Naive thymus-derived CD8-positive, alpha-beta T cell (primary cell): ENCODE measurements at regions not wholly inside any gene's neighbourhood (a gene's known extent, or its start where the extent isn't known, plus 50 kb on each side); places are given as distances from the start of the nearest gene placed in this dataset.

Source experiments
- ATAC-seq, 2 donors: fragments of 150-1000 bp; cut with Tn5 transposase in 1 of 2; sonication (Bioruptor Pico), chemical (Tn5 transposase) in 1 of 2; 1 replicate in 1 of 2; 2 replicates in 1 of 2; pipeline ENCODE4 v1.10.0; 2021; ENCODE audit warnings: mild to moderate bottlenecking in 2 of 2, moderate library complexity in 2 of 2
- POLR2A ChIA-PET: fragments of 350-600 bp; sonication (Branson Sonifier 250); formaldehyde crosslinking; loops from one replicate; lab custom pipeline; 2021; ENCODE audit warnings: antibody characterized with exemption; lab: Charles Lee
- DNase-seq, 10 donors: peaks; one replicate each; pipeline versions ENCODE4 v3.0.0 to v3.0.0-alpha.2; 2020 to 2022
- H3K27ac Mint-ChIP-seq, 10 donors: one replicate each; pipeline ENCODE4 v1.8.0; 2020 to 2022; ENCODE audit warnings: mild to moderate bottlenecking in 10 of 10, mixed read lengths in 10 of 10, moderate library complexity in 4 of 10, inconsistent platforms in 1 of 10
- H3K27me3 Mint-ChIP-seq, 5 donors: one replicate each; pipeline ENCODE4 v1.8.0; 2021 to 2022; ENCODE audit warnings: mixed read lengths in 5 of 5
- H3K36me3 Mint-ChIP-seq, 3 donors: one replicate each; pipeline ENCODE4 v1.8.0; 2020 to 2022; ENCODE audit warnings: mixed read lengths in 3 of 3, mild to moderate bottlenecking in 2 of 3, inconsistent platforms in 1 of 3
- H3K4me1 Mint-ChIP-seq, 4 donors: one replicate each; pipeline ENCODE4 v1.8.0; 2021 to 2022; ENCODE audit warnings: mixed read lengths in 4 of 4
- H3K4me3 Mint-ChIP-seq, 10 donors: one replicate each; pipeline ENCODE4 v1.8.0; 2020 to 2022; ENCODE audit warnings: mild to moderate bottlenecking in 10 of 10, mixed read lengths in 10 of 10, moderate library complexity in 6 of 10, inconsistent platforms in 1 of 10
- H3K9me3 Mint-ChIP-seq, 9 donors: one replicate each; pipeline ENCODE4 v1.8.0; 2020 to 2022; ENCODE audit warnings: mixed read lengths in 9 of 9, mild to moderate bottlenecking in 3 of 9, inconsistent platforms in 1 of 9, moderate library complexity in 1 of 9

DNA sequence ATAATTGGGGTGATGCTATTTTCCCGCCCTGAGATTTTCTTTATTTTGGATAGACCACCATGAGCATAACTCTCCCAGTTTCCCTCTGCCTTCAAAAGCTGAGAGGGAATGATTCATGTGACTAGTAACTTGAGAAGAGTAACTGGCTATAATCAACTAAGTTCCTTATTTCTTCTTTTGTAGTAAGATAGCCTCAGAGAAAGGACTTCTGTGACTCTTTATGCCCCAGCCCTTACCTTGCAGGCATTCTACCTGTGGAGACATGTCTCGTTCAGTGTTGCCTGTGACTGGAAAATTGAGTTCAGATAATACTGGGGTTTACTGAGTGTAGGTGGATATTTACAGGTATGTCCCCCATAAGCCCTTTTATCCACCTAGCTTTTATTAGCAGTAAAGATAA is 715.4 kb upstream of the HS3ST1 start:
- H3K4me1 Mint-ChIP-seq, result no peaks in the 10 kb centered on the region
- no peaks in the 10 kb centered on the region for H3K36me3 Mint-ChIP-seq
- POLR2A ChIA-PET, result no interaction called here
- no peak overlapping the region for H3K27ac Mint-ChIP-seq
- H3K4me3 Mint-ChIP-seq, result no peak overlapping the region
- DNase-seq (no peak), ATAC-seq (no peak)
- peaks cover 0 to 14% (median 8%) of the 10 kb centered on the region in 9 donors for H3K9me3 Mint-ChIP-seq
- H3K27me3 Mint-ChIP-seq, result no peaks in the 10 kb centered on the region

- Mint-ChIP-seq H3K27me3 (no peaks in the 10 kb centered on the region), H3K4me1 (no peaks in the 10 kb centered on the region), H3K4me3 (no peak overlapping the region), H3K36me3 (no peaks in the 10 kb centered on the region), H3K27ac (no peak overlapping the region), H3K9me3 (peaks cover 0 to 20% (median 5%) of the 10 kb centered on the region in 9 donors)
- POLR2A ChIA-PET, result no interaction called here
- ATAC-seq (no peak), DNase-seq (no peak)
Measured at GRCh38 chr4:12140864-12141263, 712.2 kb upstream of the HS3ST1 start.

DNA sequence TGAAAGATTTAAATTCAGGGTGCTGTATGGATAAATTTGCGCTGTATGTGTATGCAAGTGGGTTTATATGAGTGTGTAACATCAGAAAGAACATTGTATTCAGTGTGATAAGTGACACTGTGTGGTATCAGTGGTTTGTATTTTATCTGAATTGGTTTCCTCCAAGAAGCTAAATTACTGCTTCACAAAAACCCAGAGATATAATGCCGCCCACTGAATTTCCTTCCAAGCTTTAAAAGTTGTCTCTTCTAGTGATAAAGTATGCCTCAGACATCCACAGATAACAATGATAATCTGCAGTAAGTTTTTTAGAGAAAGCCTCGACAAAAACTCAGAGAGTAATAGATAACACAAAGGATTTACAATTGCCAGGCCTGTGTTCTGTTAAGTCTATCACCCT is 710.6 kb upstream of the HS3ST1 start:
- no peak for ATAC-seq
- Mint-ChIP-seq H3K4me3 (no peak overlapping the region), H3K27ac (no peak overlapping the region), H3K4me1 (no peaks in the 10 kb centered on the region), H3K27me3 (no peaks in the 10 kb centered on the region), H3K9me3 (peaks cover 0 to 26% (median 8%) of the 10 kb centered on the region in 9 donors), H3K36me3 (no peaks in the 10 kb centered on the region)
- no peak for DNase-seq
- POLR2A ChIA-PET, result no interaction called here

DNA sequence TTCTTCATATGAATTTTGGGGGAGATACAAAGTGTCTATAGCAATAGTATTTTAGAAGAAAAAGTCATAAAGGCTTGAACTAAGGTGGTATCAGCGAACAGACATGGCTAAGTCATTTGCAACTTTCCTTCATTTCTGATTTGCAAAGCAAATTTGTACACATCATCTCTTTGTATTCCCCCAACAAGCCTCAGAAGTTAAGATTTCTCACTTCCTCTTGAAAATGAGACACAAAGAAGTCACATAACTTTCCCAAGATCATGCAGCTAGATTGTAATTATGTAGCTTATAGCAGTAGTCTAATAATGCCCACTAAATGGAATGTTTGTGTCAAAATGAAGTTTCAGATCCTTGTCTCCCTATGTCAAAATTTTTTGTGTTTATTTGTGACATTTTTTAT is 709.8 kb upstream of the HS3ST1 start:
- no peak for DNase-seq
- H3K9me3 Mint-ChIP-seq, result peaks cover 0 to 34% (median 13%) of the 10 kb centered on the region in 9 donors
- H3K4me3 Mint-ChIP-seq, result no peak overlapping the region
- H3K4me1 Mint-ChIP-seq, result no peaks in the 10 kb centered on the region
- no peaks in the 10 kb centered on the region for H3K27me3 Mint-ChIP-seq
- no peak for ATAC-seq
- H3K36me3 Mint-ChIP-seq, result peaks cover 0 to 1% (median 1%) of the 10 kb centered on the region in 3 donors
- no peak overlapping the region for H3K27ac Mint-ChIP-seq
- POLR2A ChIA-PET, result no interaction called here

DNA sequence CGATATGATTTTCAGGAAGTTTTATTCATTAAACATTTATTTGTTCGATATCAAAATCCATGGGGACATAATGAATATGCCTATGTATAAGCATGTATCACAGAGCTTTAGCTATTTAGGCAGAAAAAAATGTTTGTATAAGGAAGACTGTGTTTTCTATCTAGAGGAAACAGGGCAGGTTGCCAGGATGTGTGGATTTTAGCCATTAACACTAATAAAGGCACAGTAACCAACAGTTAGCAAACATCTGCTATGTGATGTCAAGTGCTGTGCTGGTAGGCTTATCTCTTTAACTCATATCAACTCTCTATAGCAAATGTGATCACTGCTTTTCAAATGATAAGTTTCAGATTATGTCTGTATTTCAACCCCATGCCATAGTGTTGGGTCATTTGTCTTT is 708.9 kb upstream of the HS3ST1 start:
- POLR2A ChIA-PET, result no interaction called here
- H3K9me3 Mint-ChIP-seq, result peaks cover 0 to 43% (median 18%) of the 10 kb centered on the region in 9 donors
- no peaks in the 10 kb centered on the region for H3K27me3 Mint-ChIP-seq
- no peak for DNase-seq
- H3K4me3 Mint-ChIP-seq, result no peak overlapping the region
- no peak overlapping the region for H3K27ac Mint-ChIP-seq
- peaks cover 0 to 8% (median 3%) of the 10 kb centered on the region in 3 donors for H3K36me3 Mint-ChIP-seq
- H3K4me1 Mint-ChIP-seq, result no peaks in the 10 kb centered on the region
- ATAC-seq, result no peak

DNA sequence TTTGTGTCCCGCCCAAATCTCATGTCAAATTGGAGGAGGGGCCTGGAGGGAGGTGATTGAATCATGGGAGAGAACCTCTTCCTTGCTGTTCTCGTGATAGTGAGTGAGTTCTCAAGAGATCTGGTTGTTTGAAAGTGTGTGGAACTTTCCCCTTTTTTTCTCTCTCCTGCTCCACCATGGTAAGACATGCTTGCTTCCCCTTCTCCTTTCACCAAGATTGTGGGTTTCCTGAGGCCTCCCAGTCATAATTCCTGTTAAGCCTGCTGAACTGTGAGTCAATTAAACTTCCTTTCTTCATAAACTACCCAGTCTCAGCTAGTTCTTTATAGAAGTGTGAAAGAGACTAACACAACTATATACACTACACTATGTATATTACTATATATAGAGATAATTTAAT is 697.8 kb upstream of the HS3ST1 start:
- ATAC-seq (no peak), DNase-seq (no peak)
- POLR2A ChIA-PET, result no interaction called here
- Mint-ChIP-seq H3K36me3 (peaks cover 0 to 4% (median 0%) of the 10 kb centered on the region in 3 donors), H3K27ac (no peak overlapping the region), H3K4me3 (no peak overlapping the region), H3K27me3 (peaks cover 0 to 2% (median 0%) of the 10 kb centered on the region in 5 donors), H3K9me3 (peaks cover 2 to 26% (median 10%) of the 10 kb centered on the region in 9 donors), H3K4me1 (no peaks in the 10 kb centered on the region)

- ATAC-seq, result no peak
- POLR2A ChIA-PET, result no interaction called here
- H3K27ac Mint-ChIP-seq, result no peak overlapping the region
- peaks cover 0 to 2% (median 0%) of the 10 kb centered on the region in 4 donors for H3K4me1 Mint-ChIP-seq
- H3K4me3 Mint-ChIP-seq, result no peak overlapping the region
- no peak for DNase-seq
- H3K36me3 Mint-ChIP-seq, result no peaks in the 10 kb centered on the region
- H3K27me3 Mint-ChIP-seq, result peaks cover 0 to 1% (median 0%) of the 10 kb centered on the region in 5 donors
- H3K9me3 Mint-ChIP-seq, result peaks cover 0 to 9% (median 3%) of the 10 kb centered on the region in 9 donors
Measured at GRCh38 chr4:12124138-12124537, 695.4 kb upstream of the HS3ST1 start.

DNA sequence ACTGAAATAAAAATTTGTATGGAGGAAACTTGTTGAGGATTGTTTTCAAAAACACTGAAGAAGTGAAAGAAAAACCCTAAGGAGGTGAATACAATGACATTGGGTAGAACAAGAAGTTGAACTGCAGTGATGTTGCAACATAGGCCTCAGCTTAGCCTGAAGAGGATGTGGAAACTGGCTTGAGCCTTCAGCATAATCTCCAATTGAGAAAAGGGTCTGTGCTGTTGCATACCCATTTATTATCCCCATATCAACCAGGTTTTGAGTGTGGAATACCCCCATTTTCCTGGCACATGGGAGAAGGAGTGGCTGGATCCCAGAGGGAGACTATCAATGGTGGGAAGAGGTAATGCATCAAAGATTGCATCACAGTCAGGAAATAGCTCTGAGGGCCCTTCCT is 695.0 kb upstream of the HS3ST1 start:
- H3K36me3 Mint-ChIP-seq, result no peaks in the 10 kb centered on the region
- H3K27me3 Mint-ChIP-seq, result peaks cover 0 to 1% (median 0%) of the 10 kb centered on the region in 5 donors
- peaks cover 0 to 2% (median 0%) of the 10 kb centered on the region in 4 donors for H3K4me1 Mint-ChIP-seq
- H3K4me3 Mint-ChIP-seq, result no peak overlapping the region
- DNase-seq (no peak), ATAC-seq (no peak)
- H3K9me3 Mint-ChIP-seq, result peaks cover 0 to 9% (median 3%) of the 10 kb centered on the region in 9 donors
- H3K27ac Mint-ChIP-seq, result no peak overlapping the region
- POLR2A ChIA-PET, result no interaction called here

- Mint-ChIP-seq H3K36me3 (no peaks in the 10 kb centered on the region), H3K4me3 (no peak overlapping the region), H3K9me3 (peaks cover 0 to 9% (median 3%) of the 10 kb centered on the region in 9 donors), H3K27ac (no peak overlapping the region), H3K27me3 (peaks cover 0 to 1% (median 0%) of the 10 kb centered on the region in 5 donors), H3K4me1 (peaks cover 0 to 2% (median 0%) of the 10 kb centered on the region in 4 donors)
- POLR2A ChIA-PET, result no interaction called here
- no peak for DNase-seq
- ATAC-seq, result no peak
Measured at GRCh38 chr4:12122316-12122715, 693.6 kb upstream of the HS3ST1 start.

- H3K27me3 Mint-ChIP-seq, result peaks cover 0 to 1% (median 0%) of the 10 kb centered on the region in 5 donors
- ATAC-seq, result no peak
- no peaks in the 10 kb centered on the region for H3K36me3 Mint-ChIP-seq
- H3K4me3 Mint-ChIP-seq, result no peak overlapping the region
- H3K4me1 Mint-ChIP-seq, result peaks cover 0 to 2% (median 0%) of the 10 kb centered on the region in 4 donors
- H3K9me3 Mint-ChIP-seq, result peaks cover 2 to 13% (median 6%) of the 10 kb centered on the region in 9 donors
- DNase-seq, result no peak
- POLR2A ChIA-PET, result no interaction called here
- H3K27ac Mint-ChIP-seq, result no peak overlapping the region
Measured at GRCh38 chr4:12120968-12121367, 692.3 kb upstream of the HS3ST1 start.

DNA sequence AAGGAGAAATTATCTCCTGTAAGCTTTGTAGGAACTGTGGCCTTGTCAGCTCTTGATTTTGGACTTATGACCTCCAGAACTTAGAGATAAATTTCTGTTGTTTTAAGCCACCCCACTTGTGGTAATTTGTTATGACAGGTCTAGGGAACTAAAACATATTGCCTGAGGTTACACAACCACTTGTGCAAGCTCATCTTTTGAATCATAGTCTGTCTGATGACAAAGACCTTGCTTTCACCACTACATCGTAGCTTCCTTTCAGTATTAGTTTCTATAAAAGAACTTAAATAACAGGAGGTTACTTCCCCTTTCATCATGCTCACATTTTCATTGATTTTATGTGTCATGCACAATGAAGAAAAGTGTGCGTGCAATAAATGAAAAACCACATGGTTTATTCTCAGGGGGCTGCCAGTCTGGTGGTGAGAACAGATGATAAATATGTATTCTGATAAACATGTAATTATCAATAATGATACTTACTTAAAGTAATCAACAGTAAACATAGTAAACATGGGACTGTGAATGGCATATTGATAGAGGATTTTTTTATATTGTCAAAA is 690.0 kb upstream of the HS3ST1 start:
- H3K9me3 Mint-ChIP-seq, result peaks cover 8 to 27% (median 10%) of the 10 kb centered on the region in 9 donors
- DNase-seq (no peak), ATAC-seq (no peak)
- no peak overlapping the region for H3K4me3 Mint-ChIP-seq
- H3K27ac Mint-ChIP-seq, result no peak overlapping the region
- H3K4me1 Mint-ChIP-seq, result peaks cover 0 to 2% (median 0%) of the 10 kb centered on the region in 4 donors
- peaks cover 0 to 1% (median 0%) of the 10 kb centered on the region in 5 donors for H3K27me3 Mint-ChIP-seq
- H3K36me3 Mint-ChIP-seq, result peaks cover 0 to 4% (median 0%) of the 10 kb centered on the region in 3 donors
- POLR2A ChIA-PET, result no interaction called here

- no peak overlapping the region for H3K4me3 Mint-ChIP-seq
- peaks cover 0 to 2% (median 0%) of the 10 kb centered on the region in 4 donors for H3K4me1 Mint-ChIP-seq
- no peak for ATAC-seq
- H3K27ac Mint-ChIP-seq, result no peak overlapping the region
- POLR2A ChIA-PET, result no interaction called here
- DNase-seq, result no peak
- H3K36me3 Mint-ChIP-seq, result peaks cover 0 to 4% (median 0%) of the 10 kb centered on the region in 3 donors
- H3K9me3 Mint-ChIP-seq, result peaks cover 18 to 52% (median 26%) of the 10 kb centered on the region in 9 donors
- peaks cover 0 to 1% (median 0%) of the 10 kb centered on the region in 5 donors for H3K27me3 Mint-ChIP-seq
Measured at GRCh38 chr4:12116009-12116552, 687.4 kb upstream of the HS3ST1 start.

DNA sequence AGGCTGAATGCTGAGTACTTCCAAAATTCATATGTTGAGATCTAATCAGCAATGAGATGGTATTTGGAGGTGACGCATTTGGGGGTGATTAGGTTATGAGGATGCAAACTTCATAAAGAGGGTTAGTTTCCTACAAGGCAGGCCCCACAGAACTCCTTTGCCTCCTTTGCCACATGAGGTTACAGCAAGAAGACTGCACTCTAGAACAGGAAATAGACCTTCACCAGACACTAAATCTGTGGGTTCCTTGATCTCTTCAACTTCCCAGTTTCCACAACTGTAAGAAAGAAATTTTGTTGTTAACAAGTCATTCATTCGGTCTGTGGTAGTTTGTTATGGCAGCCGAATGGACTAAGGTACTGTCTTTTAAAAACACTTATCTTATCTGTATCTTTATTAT is 681.9 kb upstream of the HS3ST1 start:
- POLR2A ChIA-PET, result no interaction called here
- H3K4me3 Mint-ChIP-seq, result no peak overlapping the region
- no peak for ATAC-seq
- no peak for DNase-seq
- peaks cover 0 to 4% (median 0%) of the 10 kb centered on the region in 3 donors for H3K36me3 Mint-ChIP-seq
- H3K27me3 Mint-ChIP-seq, result no peaks in the 10 kb centered on the region
- H3K4me1 Mint-ChIP-seq, result no peaks in the 10 kb centered on the region
- H3K9me3 Mint-ChIP-seq, result peaks cover 14 to 44% (median 25%) of the 10 kb centered on the region in 9 donors
- no peak overlapping the region for H3K27ac Mint-ChIP-seq
